ENCODE measurements at regions not wholly inside any gene's neighbourhood (a gene's known extent, or its start where the extent isn't known, plus 50 kb on each side); places are given as distances from the start of the nearest gene placed in this dataset.

- no peak for TF ChIP-seq POLR2A (IDR thresholded peaks at IDR 0.05)
- TF ChIP-seq POLR2AphosphoS5 (IDR thresholded peaks at IDR 0.05) = no peak
- no peak for TF ChIP-seq CTCF (IDR thresholded peaks at IDR 0.05)
- no peak for TF ChIP-seq EP300 (IDR thresholded peaks at IDR 0.05)
- WGBS, 2 donors (ENCODE audit: low coverage in 1 of 2) = 85 to 89% methylated on average over 2 of the region's 2 CpGs
- ATAC-seq = no peak
Observed at GRCh38 chr11:87849216-87849615, 326.0 kb downstream of the RAB38 start.

GRCh38 chr11:87840786-87841185 lies 334.5 kb downstream of the RAB38 start:
- no peaks in the 10 kb centered on the region for H3K9me3 ChIP-seq
- H3K27me3 ChIP-seq = no peaks in the 10 kb centered on the region
- no peaks in the 10 kb centered on the region for H3K36me3 ChIP-seq
- TF ChIP-seq EP300 (IDR thresholded peaks at IDR 0.05) (no peak), CTCF (IDR thresholded peaks at IDR 0.05) (no peak), POLR2A (IDR thresholded peaks at IDR 0.05) (no peak), POLR2AphosphoS5 (IDR thresholded peaks at IDR 0.05) (no peak)
- 89 to 92% methylated on average over 1 of the region's 1 CpG for WGBS, 2 donors (ENCODE audit: low coverage in 1 of 2)
- no peak overlapping the region for H3K27ac ChIP-seq
- H3K4me3 ChIP-seq = no peak overlapping the region
- no peak for ATAC-seq
- no peaks in the 10 kb centered on the region for H3K4me1 ChIP-seq

More at GRCh38 chr11:87849216-87849615, 326.0 kb downstream of the RAB38 start:
- no peaks in the 10 kb centered on the region for H3K9me3 ChIP-seq
- no peaks in the 10 kb centered on the region for H3K27me3 ChIP-seq
- no peak overlapping the region for H3K4me3 ChIP-seq
- no peak overlapping the region for H3K27ac ChIP-seq
- no peaks in the 10 kb centered on the region for H3K4me1 ChIP-seq
- H3K36me3 ChIP-seq = no peaks in the 10 kb centered on the region

- no peaks in the 10 kb centered on the region for H3K4me1 ChIP-seq
- H3K36me3 ChIP-seq = no peaks in the 10 kb centered on the region
- 88 to 89% methylated on average over 3 to 5 of the region's 5 CpGs for WGBS, 2 donors (ENCODE audit: low coverage in 1 of 2)
Observed at GRCh38 chr11:87832211-87832610, 343.0 kb downstream of the RAB38 start.

GRCh38 chr11:87820011-87820410 lies 355.2 kb downstream of the RAB38 start:
- WGBS, 2 donors (ENCODE audit: low coverage in 1 of 2) = 4 to 23% methylated on average over 2 to 3 of the region's 3 CpGs
- Histone ChIP-seq H3K27me3 (no peaks in the 10 kb centered on the region), H3K9me3 (no peaks in the 10 kb centered on the region), H3K27ac (no peak overlapping the region), H3K36me3 (no peaks in the 10 kb centered on the region), H3K4me3 (no peak overlapping the region), H3K4me1 (no peaks in the 10 kb centered on the region)
- no peak for ATAC-seq
- TF ChIP-seq EP300 (IDR thresholded peaks at IDR 0.05) (no peak), POLR2AphosphoS5 (IDR thresholded peaks at IDR 0.05) (no peak), POLR2A (IDR thresholded peaks at IDR 0.05) (no peak), CTCF (IDR thresholded peaks at IDR 0.05) (no peak)

More at GRCh38 chr11:87832211-87832610, 343.0 kb downstream of the RAB38 start:
- ATAC-seq = no peak
- no peak overlapping the region for H3K27ac ChIP-seq
- TF ChIP-seq CTCF (IDR thresholded peaks at IDR 0.05) (no peak), POLR2AphosphoS5 (IDR thresholded peaks at IDR 0.05) (no peak), EP300 (IDR thresholded peaks at IDR 0.05) (no peak), POLR2A (IDR thresholded peaks at IDR 0.05) (no peak)
- H3K27me3 ChIP-seq = no peaks in the 10 kb centered on the region
- peaks cover 0 to 6% (median 0%) of the 10 kb centered on the region in 3 donors for H3K9me3 ChIP-seq
- H3K4me3 ChIP-seq = no peak overlapping the region

- WGBS, 2 donors (ENCODE audit: low coverage in 1 of 2) = 10% methylated on average over 1 of the region's 1 CpG; no CpG with 5 or more reads in 1 of the 2 donors
- Histone ChIP-seq H3K27me3 (no peaks in the 10 kb centered on the region), H3K36me3 (no peaks in the 10 kb centered on the region), H3K4me3 (no peak overlapping the region), H3K27ac (no peak overlapping the region), H3K9me3 (no peaks in the 10 kb centered on the region), H3K4me1 (no peaks in the 10 kb centered on the region)
- TF ChIP-seq EP300 (IDR thresholded peaks at IDR 0.05) (no peak), POLR2AphosphoS5 (IDR thresholded peaks at IDR 0.05) (no peak), POLR2A (IDR thresholded peaks at IDR 0.05) (no peak), CTCF (IDR thresholded peaks at IDR 0.05) (no peak)
- no peak for ATAC-seq
Observed at GRCh38 chr11:87819151-87819550, 356.1 kb downstream of the RAB38 start.

Data from gastroesophageal sphincter (tissue), 4 donors.